H1 (cell line): ENCODE measurements at regions not wholly inside any gene's neighbourhood (a gene's known extent, or its start where the extent isn't known, plus 50 kb on each side); places are given as distances from the start of the nearest gene placed in this dataset.

Experiments
- CTCF ChIA-PET: fragments of 300-600 bp; sonication (Branson Sonifier 250); formaldehyde crosslinking; loops from one replicate; lab custom pipeline; 2021; ENCODE audit not compliant: partially characterized antibody; lab: Charles Lee
- POLR2A ChIA-PET: fragments of 300-600 bp; sonication (Branson Sonifier 250); formaldehyde crosslinking; loops from one replicate; lab custom pipeline; 2021; ENCODE audit warnings: inconsistent platforms; ENCODE audit not compliant: partially characterized antibody; lab: Charles Lee
- DNase-seq, 2 experiments: peaks; one replicate each; pipeline versions ENCODE4 v3.0.0 to v3.0.0-alpha.2; 2010 to 2022; ENCODE audit warnings: low spot score in 2 of 2, low read depth in 1 of 2, mixed read lengths in 1 of 2
- FAIRE-seq: peaks from 2 replicates; lab custom pipeline; 2011; peaks lifted over from hg19 to GRCh38; lab: Jason Lieb, UNC
- H2AFZ ChIP-seq: 2 replicates; pipeline ENCODE4 v1.8.1; 2012; ENCODE audit warnings: low read length, inconsistent platforms
- H2AK5ac ChIP-seq: 2 replicates; pipeline ENCODE4 v1.6.1; 2013; ENCODE audit warnings: low read depth, low read length
- H2BK120ac ChIP-seq: replicated peaks from 2 replicates; pipeline ENCODE3; 2013; ENCODE audit warnings: low read depth, low read length, inconsistent platforms
- H2BK12ac ChIP-seq: 2 replicates; pipeline ENCODE4 v1.6.1; 2013; ENCODE audit warnings: low read depth, low read length
- H2BK15ac ChIP-seq: 2 replicates; pipeline ENCODE4 v1.6.1; 2013; ENCODE audit warnings: low read length
- H2BK20ac ChIP-seq: 2 replicates; pipeline ENCODE4 v1.6.1; 2013; ENCODE audit warnings: low read length
- H2BK5ac ChIP-seq: 2 replicates; pipeline ENCODE4 v1.6.1; 2013; ENCODE audit warnings: low read depth, low read length
- H3K14ac ChIP-seq: 2 replicates; pipeline ENCODE4 v1.6.1; 2013; ENCODE audit warnings: inconsistent platforms; ENCODE audit not compliant: insufficient read length
- H3K18ac ChIP-seq: 2 replicates; pipeline ENCODE4 v1.6.1; 2013; ENCODE audit warnings: low read length; ENCODE audit errors: extremely low read depth
- H3K23ac ChIP-seq: 2 replicates; pipeline ENCODE4 v1.6.1; 2013; ENCODE audit warnings: inconsistent platforms; ENCODE audit not compliant: insufficient read length
- H3K23me2 ChIP-seq: 2 replicates; pipeline ENCODE4 v1.6.1; 2013; ENCODE audit warnings: low read depth, low read length
- H3K27ac ChIP-seq: 2 replicates; pipeline ENCODE4 v1.6.1; 2011; ENCODE audit warnings: low read depth, low read length, inconsistent platforms
- H3K27me3 ChIP-seq, 4 experiments: replicated peaks in 1 of 4; 1 replicate in 1 of 4; 2 replicates in 3 of 4; pipeline versions ENCODE4 v1.6.1 to v1.8.1; 2011 to 2013; ENCODE audit warnings: low read length in 3 of 4, mild to moderate bottlenecking in 3 of 4, inconsistent platforms in 2 of 4, mixed read lengths in 2 of 4, moderate library complexity in 1 of 4; ENCODE audit not compliant: control insufficient read depth in 3 of 4, insufficient read depth in 3 of 4; ENCODE audit errors: extremely low read depth in 1 of 4
- H3K36me3 ChIP-seq, 4 experiments: 2 replicates each; pipeline versions ENCODE4 v1.6.1 to v1.8.1; 2011 to 2013; ENCODE audit warnings: mild to moderate bottlenecking in 4 of 4, low read length in 3 of 4, moderate library complexity in 2 of 4, control low read depth in 1 of 4, inconsistent platforms in 1 of 4; ENCODE audit not compliant: insufficient read depth in 4 of 4, control insufficient read depth in 2 of 4
- H3K4ac ChIP-seq: replicated peaks from 2 replicates; pipeline ENCODE3; 2013; ENCODE audit warnings: low read length, low read depth, mixed read lengths, inconsistent platforms; ENCODE audit not compliant: insufficient read length
- H3K4me1 ChIP-seq, 4 experiments: replicated peaks in 1 of 4; 1 replicate in 1 of 4; 2 replicates in 3 of 4; pipeline versions ENCODE4 v1.6.1 to v1.8.1; 2011 to 2013; ENCODE audit warnings: low read length in 3 of 4, inconsistent platforms in 2 of 4, mixed read lengths in 1 of 4; ENCODE audit not compliant: insufficient read depth in 4 of 4, control insufficient read depth in 3 of 4
- H3K4me2 ChIP-seq, 2 experiments: 2 replicates each; pipeline versions ENCODE4 v1.6.1 to v1.8.1; 2011 to 2013; ENCODE audit warnings: low read depth in 2 of 2, low read length in 2 of 2, control low read depth in 1 of 2, inconsistent platforms in 1 of 2, mild to moderate bottlenecking in 1 of 2; ENCODE audit not compliant: insufficient read depth in 1 of 2
- H3K4me3 ChIP-seq, 4 experiments: fragments of 200-600, 300-600 bp in 1 of 4; sonication (generic), shearing (Covaris generic), sonication (Bioruptor Twin) in 1 of 4; 2 replicates each; pipeline versions ENCODE4 v1.5.1 to v1.8.1; 2011 to 2016; ENCODE audit warnings: low read length in 4 of 4, low read depth in 3 of 4, control low read depth in 2 of 4, inconsistent platforms in 2 of 4, mild to moderate bottlenecking in 2 of 4, mixed read lengths in 1 of 4, moderate library complexity in 1 of 4; ENCODE audit not compliant: insufficient read depth in 2 of 4; ENCODE audit errors: extremely low read depth in 1 of 4
- H3K56ac ChIP-seq: replicated peaks from 2 replicates; pipeline ENCODE3; 2013; ENCODE audit warnings: low read depth, mild to moderate bottlenecking, mixed read lengths, low read length, inconsistent platforms; ENCODE audit not compliant: insufficient read length
- H3K79me1 ChIP-seq: 2 replicates; pipeline ENCODE4 v1.6.1; 2013; ENCODE audit warnings: low read depth, low read length, control low read depth
- H3K79me2 ChIP-seq, 2 experiments: 2 replicates each; pipeline versions ENCODE4 v1.6.1 to v1.8.1; 2012 to 2013; ENCODE audit warnings: low read length in 2 of 2, mild to moderate bottlenecking in 2 of 2, inconsistent platforms in 1 of 2; ENCODE audit not compliant: insufficient read depth in 2 of 2, control insufficient read depth in 1 of 2
- H3K9ac ChIP-seq, 4 experiments: replicated peaks in 1 of 4; 1 replicate in 1 of 4; 2 replicates in 3 of 4; pipeline versions ENCODE4 v1.6.1 to v1.8.1; 2011 to 2013; ENCODE audit warnings: low read depth in 3 of 4, low read length in 3 of 4, control low read depth in 2 of 4, mild to moderate bottlenecking in 2 of 4, moderate library complexity in 2 of 4, inconsistent platforms in 1 of 4; ENCODE audit errors: extremely low read depth in 1 of 4
- H3K9me3 ChIP-seq, 2 experiments: 2 replicates each; pipeline versions ENCODE4 v1.6.1 to v1.8.1; 2012 to 2013; ENCODE audit warnings: mild to moderate bottlenecking in 2 of 2, moderate library complexity in 2 of 2, control low read depth in 1 of 2, inconsistent platforms in 1 of 2, low read depth in 1 of 2, low read length in 1 of 2, mixed read lengths in 1 of 2; ENCODE audit not compliant: insufficient read depth in 2 of 2
- H4K20me1 ChIP-seq, 2 experiments: replicated peaks in 1 of 2; 2 replicates each; pipeline versions ENCODE3 to v1.8.1; 2011 to 2013; ENCODE audit warnings: inconsistent platforms in 2 of 2, low read length in 2 of 2, mild to moderate bottlenecking in 1 of 2; ENCODE audit not compliant: insufficient read depth in 2 of 2, control insufficient read depth in 1 of 2
- H4K5ac ChIP-seq: 2 replicates; pipeline ENCODE4 v1.6.1; 2013; ENCODE audit warnings: low read length, low read depth, mixed read lengths, inconsistent platforms; ENCODE audit not compliant: insufficient read length
- H4K8ac ChIP-seq: 2 replicates; pipeline ENCODE4 v1.8.0; 2013; ENCODE audit warnings: mild to moderate bottlenecking, moderate library complexity, low read length, inconsistent platforms; ENCODE audit not compliant: insufficient read depth; ENCODE audit errors: extremely low read depth
- H4K91ac ChIP-seq: replicated peaks from 2 replicates; pipeline ENCODE3; 2013; ENCODE audit warnings: low read length, mixed read lengths, inconsistent platforms; ENCODE audit not compliant: insufficient read length
- CBX8 ChIP-seq: fragments of 300-800, 300-1000 bp; sonication (generic); IDR thresholded peaks from 2 replicates; pipeline ENCODE4 v1.7.1; 2016; ENCODE audit warnings: low read depth, low read length, borderline replicate concordance
- HDAC2 ChIP-seq, 2 experiments: fragments of 300-600 bp in 1 of 2; sonication (generic) in 1 of 2; IDR thresholded peaks; 2 replicates each; pipeline ENCODE4 v1.6.1; 2011 to 2012; ENCODE audit warnings: low read depth in 2 of 2, low read length in 2 of 2, mild to moderate bottlenecking in 2 of 2, moderate library complexity in 2 of 2, borderline replicate concordance in 1 of 2, inconsistent platforms in 1 of 2
- RNF2 ChIP-seq: fragments of 200-900, 300-1000 bp; sonication (generic); IDR thresholded peaks from 2 replicates; pipeline ENCODE4 v1.7.1; 2016; ENCODE audit warnings: borderline replicate concordance, low read depth, mild to moderate bottlenecking, antibody characterized with exemption, low read length; ENCODE audit not compliant: poor library complexity, severe bottlenecking; ENCODE audit errors: missing control alignments
- SIX5 ChIP-seq: IDR thresholded peaks from 2 replicates; pipeline ENCODE4 v1.6.1; 2011; ENCODE audit warnings: mild to moderate bottlenecking, low read depth, low read length
- WGBS, 2 experiments: shearing (Covaris generic) in 1 of 2; methylation state at CpG; one replicate each; pipeline versions ENCODE4 v1.1.6 to v1.1.7; 2013 to 2015; ENCODE audit warnings: low lambda C conversion rate in 2 of 2, mixed read lengths in 2 of 2, inconsistent platforms in 1 of 2, low coverage in 1 of 2, missing lambda C conversion rate in 1 of 2; ENCODE audit not compliant: insufficient replicate concordance in 2 of 2, insufficient coverage in 1 of 2, insufficient read length in 1 of 2; ENCODE audit errors: extremely low coverage in 1 of 2, missing lambda C conversion rate in 1 of 2; 5-methylcytosine and 5-hydroxymethylcytosine counted together

DNA sequence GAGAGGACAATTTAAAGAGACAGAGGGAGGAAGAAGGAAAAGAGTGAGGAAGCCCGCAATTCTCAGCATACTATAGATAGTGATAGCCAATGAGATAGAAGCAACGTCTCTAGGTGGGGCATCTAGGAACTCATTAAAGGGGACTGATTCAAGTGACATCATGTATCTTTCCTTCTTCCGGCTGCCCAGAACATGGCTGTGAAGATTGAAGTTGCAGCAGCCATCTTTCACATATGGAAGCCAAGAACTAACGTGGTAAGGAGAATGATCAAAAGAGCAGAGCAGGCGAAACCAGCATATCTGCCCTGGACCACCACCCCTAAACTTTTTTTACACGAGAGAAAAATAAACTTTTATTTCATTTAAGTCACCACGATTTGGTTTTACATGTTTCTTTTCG is 133.8 kb downstream of the DDX53 start:
- Histone ChIP-seq H4K8ac (no peak overlapping the region), H2BK5ac (no peak overlapping the region), H3K4me3 (no peak overlapping the region), H4K5ac (no peak overlapping the region), H3K9me3 (no peaks in the 10 kb centered on the region; a peak in 1 of 4 replicates), H2AFZ (no peak overlapping the region), H3K79me2 (no peaks in the 10 kb centered on the region), H2BK20ac (no peak overlapping the region), H3K4ac (no peak overlapping the region), H2BK120ac (no peak overlapping the region), H3K27me3 (no peaks in the 10 kb centered on the region), H3K36me3 (no peaks in the 10 kb centered on the region), H3K4me1 (peaks cover 0 to 2% (median 0%) of the 10 kb centered on the region in 4 experiments; a peak in 1 of 7 replicates), H4K20me1 (no peaks in the 10 kb centered on the region), H3K14ac (no peak overlapping the region), H3K27ac (no peak overlapping the region), H3K23ac (no peak overlapping the region), H3K9ac (no peak overlapping the region), H2AK5ac (no peak overlapping the region), H4K91ac (no peak overlapping the region), H3K79me1 (no peaks in the 10 kb centered on the region), H3K56ac (no peak overlapping the region), H3K4me2 (no peak overlapping the region), H3K18ac (no peak overlapping the region), H2BK12ac (no peak overlapping the region), H3K23me2 (no peaks in the 10 kb centered on the region), H2BK15ac (no peak overlapping the region)
- ChIA-PET CTCF (no interaction called here), POLR2A (no interaction called here)
- TF ChIP-seq HDAC2 (IDR thresholded peaks at IDR 0.05; ENCODE audit: borderline replicate concordance in 1 of 2, low read depth in 2 of 2, low read length in 2 of 2) (no peak), CBX8 (no peak), RNF2 (no peak), SIX5 (no peak)
- FAIRE-seq: no peak
- WGBS, 2 experiments: 92% methylated on average over 8 of the region's 8 CpGs; no CpG with 5 or more reads in 1 of the 2 experiments
- no peak for DNase-seq
